ENCODE measurements at regions not wholly inside any gene's neighbourhood (a gene's known extent, or its start where the extent isn't known, plus 50 kb on each side); places are given as distances from the start of the nearest gene placed in this dataset.

- no peak for DNase-seq (ENCODE audit: low spot score)
Measured at GRCh38 chr4:175871774-175872405, 59.8 kb upstream of the GPM6A start.

- no peak for DNase-seq (ENCODE audit: low spot score)
Measured at GRCh38 chr4:175873707-175874106, 61.6 kb upstream of the GPM6A start.

GRCh38 chr4:175874306-175874705 lies 62.2 kb upstream of the GPM6A start:
- no peak for DNase-seq (ENCODE audit: low spot score)

GRCh38 chr4:175875993-175876771 lies 64.1 kb upstream of the GPM6A start:
- DNase-seq (ENCODE audit: low spot score): no peak

- DNase-seq (ENCODE audit: low spot score): no peak
Measured at GRCh38 chr4:175882891-175883290, 70.8 kb upstream of the GPM6A start.

GRCh38 chr4:175884048-175884447 lies 72.0 kb upstream of the GPM6A start:
- DNase-seq (ENCODE audit: low spot score): no peak

GRCh38 chr4:175891231-175891630 lies 79.2 kb upstream of the GPM6A start:
- no peak for DNase-seq (ENCODE audit: low spot score)

GRCh38 chr4:175891851-175892250 lies 79.8 kb upstream of the GPM6A start:
- no peak for DNase-seq (ENCODE audit: low spot score)

- no peak for DNase-seq (ENCODE audit: low spot score)
Measured at GRCh38 chr4:175905925-175906324, 93.9 kb upstream of the GPM6A start.

- no peak for DNase-seq (ENCODE audit: low spot score)
Measured at GRCh38 chr4:175906384-175906783, 94.3 kb upstream of the GPM6A start.

- no peak for DNase-seq (ENCODE audit: low spot score)
Measured at GRCh38 chr4:175910700-175911099, 98.6 kb upstream of the GPM6A start.

- DNase-seq (ENCODE audit: low spot score): no peak
Measured at GRCh38 chr4:175916626-175917351, 104.7 kb upstream of the GPM6A start.

- DNase-seq (ENCODE audit: low spot score): no peak
Measured at GRCh38 chr4:175927121-175927520, 115.1 kb upstream of the GPM6A start.

GRCh38 chr4:175929441-175929840 lies 117.4 kb upstream of the GPM6A start:
- DNase-seq (ENCODE audit: low spot score): no peak

GRCh38 chr4:175929932-175930331 lies 117.9 kb upstream of the GPM6A start:
- DNase-seq (ENCODE audit: low spot score): no peak

GRCh38 chr4:175930471-175930870 lies 118.4 kb upstream of the GPM6A start:
- DNase-seq (ENCODE audit: low spot score): no peak

- DNase-seq (ENCODE audit: low spot score): no peak
Measured at GRCh38 chr4:175932116-175932515, 120.1 kb upstream of the GPM6A start.

- DNase-seq (ENCODE audit: low spot score): no peak
Measured at GRCh38 chr4:175934506-175934905, 122.4 kb upstream of the GPM6A start.

GRCh38 chr4:175935016-175935661 lies 123.1 kb upstream of the GPM6A start:
- peak; percentile 31 for DNase-seq (ENCODE audit: low spot score)

- DNase-seq (ENCODE audit: low spot score): no peak
Measured at GRCh38 chr4:175944126-175944910, 121.3 kb upstream of the WDR17 start.

GRCh38 chr4:175946472-175947116 lies 119.0 kb upstream of the WDR17 start:
- no peak for DNase-seq (ENCODE audit: low spot score)

Measured in mucosa of gallbladder (tissue), 1 donor.